CD8-positive, alpha-beta memory T cell (primary cell): ENCODE measurements at regions not wholly inside any gene's neighbourhood (a gene's known extent, or its start where the extent isn't known, plus 50 kb on each side); places are given as distances from the start of the nearest gene placed in this dataset.

Source experiments
- CTCF ChIA-PET: fragments of 350-600 bp; sonication (Branson Sonifier 250); formaldehyde crosslinking; loops from one replicate; lab custom pipeline; 2021; ENCODE audit warnings: antibody characterized with exemption; lab: Charles Lee
- POLR2A ChIA-PET: fragments of 350-600 bp; sonication (Branson Sonifier 250); formaldehyde crosslinking; loops from one replicate; lab custom pipeline; 2021; ENCODE audit warnings: antibody characterized with exemption; lab: Charles Lee
- DNase-seq, 5 donors: peaks; one replicate each; pipeline versions ENCODE4 v3.0.0 to v3.0.0-alpha.2; 2020 to 2022; ENCODE audit warnings: mixed read lengths in 1 of 5
- H3K27ac ChIP-seq: one replicate; pipeline ENCODE4 v1.7.0; 2013; ENCODE audit warnings: low read depth, mild to moderate bottlenecking, low read length, moderate library complexity
- H3K27me3 ChIP-seq: 2 replicates; pipeline ENCODE4 v1.7.0; 2013; ENCODE audit warnings: low read length, mild to moderate bottlenecking; ENCODE audit not compliant: insufficient read depth, poor library complexity, severe bottlenecking
- H3K36me3 ChIP-seq: 2 replicates; pipeline ENCODE4 v1.7.0; 2013; ENCODE audit warnings: mild to moderate bottlenecking, low read length, moderate library complexity; ENCODE audit not compliant: insufficient read depth
- H3K4me1 ChIP-seq: 2 replicates; pipeline ENCODE4 v1.7.0; 2013; ENCODE audit warnings: mild to moderate bottlenecking, low read length, moderate library complexity; ENCODE audit not compliant: insufficient read depth
- H3K4me3 ChIP-seq: 2 replicates; pipeline ENCODE4 v1.7.0; 2013; ENCODE audit warnings: mild to moderate bottlenecking, low read length
- H3K9me3 ChIP-seq: 2 replicates; pipeline ENCODE4 v1.7.0; 2013; ENCODE audit warnings: mild to moderate bottlenecking, low read length
- H3K27ac Mint-ChIP-seq, 8 donors: one replicate each; pipeline ENCODE4 v1.8.0; 2020 to 2021; ENCODE audit warnings: mixed read lengths in 8 of 8, mild to moderate bottlenecking in 6 of 8, inconsistent platforms in 3 of 8, moderate library complexity in 3 of 8
- H3K27me3 Mint-ChIP-seq, 2 donors: one replicate each; pipeline ENCODE4 v1.8.0; 2020 to 2021; ENCODE audit warnings: mixed read lengths in 2 of 2, mild to moderate bottlenecking in 1 of 2, moderate library complexity in 1 of 2
- H3K36me3 Mint-ChIP-seq, 3 donors: one replicate each; pipeline ENCODE4 v1.8.0; 2020 to 2021; ENCODE audit warnings: mixed read lengths in 3 of 3, inconsistent platforms in 1 of 3, mild to moderate bottlenecking in 1 of 3
- H3K4me1 Mint-ChIP-seq, 3 donors: one replicate each; pipeline ENCODE4 v1.8.0; 2020 to 2021; ENCODE audit warnings: mixed read lengths in 3 of 3, inconsistent platforms in 1 of 3, mild to moderate bottlenecking in 1 of 3
- H3K4me3 Mint-ChIP-seq, 7 donors: one replicate each; pipeline ENCODE4 v1.8.0; 2020 to 2021; ENCODE audit warnings: mixed read lengths in 7 of 7, mild to moderate bottlenecking in 6 of 7, moderate library complexity in 4 of 7, inconsistent platforms in 2 of 7
- H3K9me3 Mint-ChIP-seq, 5 donors: one replicate each; pipeline ENCODE4 v1.8.0; 2020 to 2022; ENCODE audit warnings: mixed read lengths in 5 of 5, mild to moderate bottlenecking in 3 of 5, moderate library complexity in 2 of 5, inconsistent platforms in 1 of 5

GRCh38 chr4:37517326-37517725, 168.8 kb downstream of the RELL1 start:
- Histone ChIP-seq H3K4me3 (no peak overlapping the region), H3K9me3 (no peaks in the 10 kb centered on the region), H3K36me3 (no peaks in the 10 kb centered on the region), H3K27me3 (no peaks in the 10 kb centered on the region), H3K4me1 (no peaks in the 10 kb centered on the region), H3K27ac (no peak overlapping the region)
- Mint-ChIP-seq H3K9me3 (peaks cover 15 to 45% (median 42%) of the 10 kb centered on the region in 5 donors), H3K27ac (no peak overlapping the region), H3K4me1 (no peaks in the 10 kb centered on the region), H3K36me3 (peaks cover 0 to 8% (median 0%) of the 10 kb centered on the region in 3 donors), H3K4me3 (no peak overlapping the region), H3K27me3 (peaks cover 3 to 4% of the 10 kb centered on the region in 2 donors)
- DNase-seq, result no peak
- ChIA-PET CTCF (no interaction called here), POLR2A (no interaction called here)

- Mint-ChIP-seq H3K4me3 (no peak overlapping the region), H3K27ac (no peak overlapping the region), H3K4me1 (no peaks in the 10 kb centered on the region), H3K9me3 (peaks cover 13 to 42% (median 42%) of the 10 kb centered on the region in 5 donors), H3K27me3 (peaks cover under 1 to 3% of the 10 kb centered on the region in 2 donors), H3K36me3 (peaks cover 0 to 10% (median 0%) of the 10 kb centered on the region in 3 donors)
- POLR2A ChIA-PET, result no interaction called here
- H3K4me3 ChIP-seq, result no peak overlapping the region
- DNase-seq, result no peak
- H3K27me3 ChIP-seq, result no peaks in the 10 kb centered on the region
- H3K9me3 ChIP-seq, result no peaks in the 10 kb centered on the region
- no peak overlapping the region for H3K27ac ChIP-seq
- CTCF ChIA-PET, result no interaction called here
- no peaks in the 10 kb centered on the region for H3K36me3 ChIP-seq
- no peaks in the 10 kb centered on the region for H3K4me1 ChIP-seq
These were observed 170.0 kb downstream of the RELL1 start for GRCh38 chr4:37516057-37516775.

GRCh38 chr4:37510626-37511025, 175.6 kb downstream of the RELL1 start:
- Histone ChIP-seq H3K27ac (no peak overlapping the region), H3K9me3 (no peaks in the 10 kb centered on the region), H3K27me3 (no peaks in the 10 kb centered on the region), H3K4me1 (no peaks in the 10 kb centered on the region), H3K4me3 (no peak overlapping the region), H3K36me3 (no peaks in the 10 kb centered on the region)
- H3K27me3 Mint-ChIP-seq, result peaks cover 5 to 12% of the 10 kb centered on the region in 2 donors
- ChIA-PET CTCF (no interaction called here), POLR2A (no interaction called here)
- no peak overlapping the region for H3K27ac Mint-ChIP-seq
- H3K4me1 Mint-ChIP-seq, result no peaks in the 10 kb centered on the region
- H3K9me3 Mint-ChIP-seq, result peaks cover 17 to 50% (median 36%) of the 10 kb centered on the region in 5 donors
- no peak for DNase-seq
- no peak overlapping the region for H3K4me3 Mint-ChIP-seq
- peaks cover 0 to 14% (median 0%) of the 10 kb centered on the region in 3 donors for H3K36me3 Mint-ChIP-seq

DNA sequence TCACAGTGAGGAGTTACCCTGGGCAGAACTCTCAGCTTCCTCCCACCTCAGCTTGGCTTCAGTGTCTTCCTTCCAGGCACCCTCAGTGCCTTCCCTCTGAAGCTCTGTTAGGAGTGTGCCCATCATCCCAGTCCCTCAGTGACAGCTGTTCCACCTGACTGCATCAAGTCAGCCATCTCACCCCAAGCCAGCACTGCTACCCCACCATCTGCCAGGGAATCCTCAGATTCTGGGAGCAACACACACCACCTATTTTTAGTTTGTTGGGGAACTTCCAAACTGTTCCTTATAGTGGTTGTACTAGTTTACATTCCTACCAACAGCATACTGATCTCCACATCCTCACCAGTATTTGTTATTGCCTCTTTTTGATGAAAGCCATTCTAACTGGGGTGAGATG, 182.9 kb downstream of the RELL1 start:
- no peak overlapping the region for H3K27ac Mint-ChIP-seq
- DNase-seq, result no peak
- Histone ChIP-seq H3K27ac (no peak overlapping the region), H3K4me3 (no peak overlapping the region), H3K4me1 (no peaks in the 10 kb centered on the region), H3K9me3 (no peaks in the 10 kb centered on the region), H3K27me3 (no peaks in the 10 kb centered on the region), H3K36me3 (no peaks in the 10 kb centered on the region)
- H3K4me1 Mint-ChIP-seq, result no peaks in the 10 kb centered on the region
- peaks cover 37 to 66% (median 57%) of the 10 kb centered on the region in 5 donors for H3K9me3 Mint-ChIP-seq
- H3K4me3 Mint-ChIP-seq, result no peak overlapping the region
- CTCF ChIA-PET, result no interaction called here
- no peaks in the 10 kb centered on the region for H3K36me3 Mint-ChIP-seq
- peaks cover 9 to 11% of the 10 kb centered on the region in 2 donors for H3K27me3 Mint-ChIP-seq
- POLR2A ChIA-PET, result no interaction called here

- CTCF ChIA-PET, result no interaction called here
- no peaks in the 10 kb centered on the region for H3K36me3 Mint-ChIP-seq
These were observed 184.1 kb downstream of the RELL1 start for GRCh38 chr4:37502070-37502469.

More at GRCh38 chr4:37502070-37502469, 184.1 kb downstream of the RELL1 start:
- DNase-seq, result no peak
- Mint-ChIP-seq H3K4me3 (no peak overlapping the region), H3K27me3 (peaks cover 9 to 11% of the 10 kb centered on the region in 2 donors), H3K4me1 (no peaks in the 10 kb centered on the region), H3K9me3 (peaks cover 30 to 71% (median 62%) of the 10 kb centered on the region in 5 donors), H3K27ac (no peak overlapping the region)
- Histone ChIP-seq H3K4me1 (no peaks in the 10 kb centered on the region), H3K27ac (no peak overlapping the region), H3K27me3 (no peaks in the 10 kb centered on the region), H3K4me3 (no peak overlapping the region), H3K9me3 (no peaks in the 10 kb centered on the region), H3K36me3 (no peaks in the 10 kb centered on the region)
- POLR2A ChIA-PET, result no interaction called here
